ENCODE measurements at regions not wholly inside any gene's neighbourhood (a gene's known extent, or its start where the extent isn't known, plus 50 kb on each side); places are given as distances from the start of the nearest gene placed in this dataset.

- Mint-ChIP-seq H3K27me3 (ENCODE audit: low read depth) (no peaks in the 10 kb centered on the region), H3K9me3 (no peaks in the 10 kb centered on the region), H3K4me1 (no peaks in the 10 kb centered on the region), H3K27ac (no peak overlapping the region), H3K4me3 (no peak overlapping the region), H3K36me3 (no peaks in the 10 kb centered on the region)
- ChIA-PET POLR2A (no interaction called here), CTCF (no interaction called here)
- TF ChIP-seq ZNF281 (CRISPR knock-in tag; IDR thresholded peaks at IDR 0.05) (no peak), ZSCAN18 (CRISPR knock-in tag; IDR thresholded peaks at IDR 0.05) (no peak), EMX1 (CRISPR knock-in tag; IDR thresholded peaks at IDR 0.05) (no peak), CBFB (CRISPR knock-in tag; IDR thresholded peaks at IDR 0.05; ENCODE audit: low read depth) (no peak), ESRRA (CRISPR knock-in tag; IDR thresholded peaks at IDR 0.05; ENCODE audit: borderline replicate concordance) (no peak)
- ATAC-seq (no peak), DNase-seq (ENCODE audit: low spot score) (no peak)
Observed at GRCh38 chr1:214840356-214840755, 237.4 kb downstream of the CENPF start.

GRCh38 chr1:214842856-214843255, 239.7 kb upstream of the KCNK2 start:
- no peaks in the 10 kb centered on the region for H3K9me3 Mint-ChIP-seq
- no peak for TF ChIP-seq ZNF425 (CRISPR knock-in tag; conservative IDR thresholded peaks at IDR 0.05)
- TF ChIP-seq SMAD3 (CRISPR knock-in tag; IDR thresholded peaks at IDR 0.05; ENCODE audit: borderline replicate concordance), result no peak
- H3K27me3 Mint-ChIP-seq (ENCODE audit: low read depth), result no peaks in the 10 kb centered on the region
- CTCF ChIA-PET, result no interaction called here
- ATAC-seq (no peak), DNase-seq (ENCODE audit: low spot score) (no peak)
- POLR2A ChIA-PET, result no interaction called here
- H3K36me3 Mint-ChIP-seq, result no peaks in the 10 kb centered on the region
- H3K27ac Mint-ChIP-seq, result no peak overlapping the region
- no peak overlapping the region for H3K4me3 Mint-ChIP-seq
- peaks cover 4% of the 10 kb centered on the region for H3K4me1 Mint-ChIP-seq

- peaks cover 6% of the 10 kb centered on the region for H3K4me1 Mint-ChIP-seq
- ChIA-PET POLR2A (no interaction called here), CTCF (no interaction called here)
- TF ChIP-seq ATF3 (CRISPR knock-in tag; conservative IDR thresholded peaks at IDR 0.05), result no peak
- TF ChIP-seq RELA (CRISPR knock-in tag; IDR thresholded peaks at IDR 0.05; ENCODE audit: borderline replicate concordance), result no peak
- no peak for TF ChIP-seq IRF2 (CRISPR knock-in tag; IDR thresholded peaks at IDR 0.05; ENCODE audit: borderline replicate concordance, low read depth)
- no peak for TF ChIP-seq ZNF232 (CRISPR knock-in tag; IDR thresholded peaks at IDR 0.05)
- TF ChIP-seq ZNF121 (CRISPR knock-in tag; IDR thresholded peaks at IDR 0.05), result no peak
- no peak for TF ChIP-seq USF2 (CRISPR knock-in tag; IDR thresholded peaks at IDR 0.05)
- no peak for TF ChIP-seq E2F1 (CRISPR knock-in tag; IDR thresholded peaks at IDR 0.05)
- no peak for TF ChIP-seq MLX (CRISPR knock-in tag; IDR thresholded peaks at IDR 0.05)
- TF ChIP-seq ZNF423 (CRISPR knock-in tag; IDR thresholded peaks at IDR 0.05), result no peak
- no peak for TF ChIP-seq GRHL2 (CRISPR knock-in tag; IDR thresholded peaks at IDR 0.05; ENCODE audit: insufficient replicate concordance, severe bottlenecking)
- TF ChIP-seq HMGA2 (CRISPR knock-in tag; IDR thresholded peaks at IDR 0.05), result no peak
- TF ChIP-seq RORB (CRISPR knock-in tag; IDR thresholded peaks at IDR 0.05), result no peak
- no peak for TF ChIP-seq ERG (CRISPR knock-in tag; IDR thresholded peaks at IDR 0.05)
- H3K27ac Mint-ChIP-seq, result no peak overlapping the region
- H3K36me3 Mint-ChIP-seq, result no peaks in the 10 kb centered on the region
- no peaks in the 10 kb centered on the region for H3K27me3 Mint-ChIP-seq (ENCODE audit: low read depth)
- no peak overlapping the region for H3K4me3 Mint-ChIP-seq
- ATAC-seq (no peak), DNase-seq (ENCODE audit: low spot score) (no peak)
- H3K9me3 Mint-ChIP-seq, result no peaks in the 10 kb centered on the region
Observed at GRCh38 chr1:214843281-214843680, 239.3 kb upstream of the KCNK2 start.

All from WTC11 (cell line).